DMS153 treated with DMSO at 0.1 percent for 48 hours (cell line): ENCODE measurements at regions not wholly inside any gene's neighbourhood (a gene's known extent, or its start where the extent isn't known, plus 50 kb on each side); places are given as distances from the start of the nearest gene placed in this dataset.

Source experiments
- DNase-seq: peaks from one replicate; lab custom pipeline; 2025; ENCODE audit not compliant: unreplicated experiment; lab: John Stamatoyannopoulos, UW

- no peak for DNase-seq
Measured at GRCh38 chr11:128116447-128116846, 470.9 kb downstream of the ETS1 start.

DNA sequence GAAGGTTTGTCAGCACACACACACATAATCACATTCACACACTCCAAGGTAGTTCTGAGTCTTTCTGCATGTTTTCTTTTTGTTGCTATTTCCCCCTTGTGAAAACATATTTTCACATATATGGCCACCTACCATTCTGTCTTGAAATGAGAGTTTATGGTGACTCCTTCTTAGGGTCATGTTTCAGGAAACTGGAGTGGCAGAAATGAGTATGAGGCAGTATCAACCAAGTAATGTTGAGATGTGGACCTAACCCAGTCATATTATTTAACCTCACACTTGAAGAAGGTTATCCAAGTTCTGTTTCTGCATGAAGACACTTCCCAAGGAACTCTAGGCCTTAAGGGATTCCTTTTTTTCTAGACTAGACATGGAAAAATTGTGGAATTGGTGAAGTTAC is 481.4 kb downstream of the ETS1 start:
- DNase-seq, result no peak

GRCh38 chr11:128105511-128105910 is 481.8 kb downstream of the ETS1 start:
- no peak for DNase-seq

DNA sequence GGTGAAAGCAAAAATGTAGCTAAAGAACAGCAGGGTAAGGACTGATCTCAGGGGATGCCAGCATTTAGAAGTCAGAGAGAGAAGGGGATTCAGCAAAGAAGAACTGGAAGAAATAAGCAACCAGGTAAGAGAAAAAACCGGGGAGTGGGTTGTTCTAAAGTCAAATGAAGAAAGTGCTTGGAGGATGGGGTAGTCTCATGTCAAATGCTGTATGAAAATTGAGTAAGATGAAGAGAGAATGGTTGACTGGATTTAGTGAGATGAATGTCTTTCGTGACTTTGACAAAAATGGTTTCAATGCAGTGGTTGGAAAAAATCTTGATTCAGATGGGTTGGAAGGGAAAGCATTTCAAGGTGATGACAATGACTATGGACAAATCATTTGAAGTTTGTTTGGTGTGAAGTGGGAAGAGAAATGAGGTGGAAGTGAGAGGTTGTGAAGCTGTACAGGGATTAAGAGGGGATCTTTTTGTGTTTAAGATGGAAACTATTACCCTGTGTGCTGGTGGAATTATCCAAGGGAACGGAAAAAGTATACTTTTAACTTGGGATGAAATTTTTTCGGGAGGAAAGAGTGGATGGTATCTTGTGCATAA is 484.0 kb downstream of the ETS1 start:
- no peak for DNase-seq

DNA sequence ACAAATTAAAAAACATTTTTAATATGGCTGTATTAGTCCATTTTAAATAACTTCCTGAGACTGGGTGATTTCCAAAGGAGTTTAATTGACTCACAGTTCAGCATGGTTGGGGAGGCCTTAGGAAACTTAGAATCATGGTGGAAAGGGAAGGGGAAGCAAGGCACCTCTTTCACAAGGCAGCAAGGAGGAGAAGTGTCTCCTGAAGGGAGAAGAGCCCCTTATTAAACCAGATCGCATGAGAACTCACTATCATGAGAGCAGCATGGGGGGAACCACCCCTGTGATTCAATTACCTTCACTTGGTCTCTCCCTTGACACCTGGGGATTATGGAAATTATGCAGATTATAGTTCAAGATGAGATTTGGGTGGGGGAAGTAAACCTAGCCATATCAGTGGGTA is 488.6 kb downstream of the ETS1 start:
- DNase-seq, result no peak

- no peak for DNase-seq
Measured at GRCh38 chr11:128095466-128095981, 491.8 kb downstream of the ETS1 start.

DNA sequence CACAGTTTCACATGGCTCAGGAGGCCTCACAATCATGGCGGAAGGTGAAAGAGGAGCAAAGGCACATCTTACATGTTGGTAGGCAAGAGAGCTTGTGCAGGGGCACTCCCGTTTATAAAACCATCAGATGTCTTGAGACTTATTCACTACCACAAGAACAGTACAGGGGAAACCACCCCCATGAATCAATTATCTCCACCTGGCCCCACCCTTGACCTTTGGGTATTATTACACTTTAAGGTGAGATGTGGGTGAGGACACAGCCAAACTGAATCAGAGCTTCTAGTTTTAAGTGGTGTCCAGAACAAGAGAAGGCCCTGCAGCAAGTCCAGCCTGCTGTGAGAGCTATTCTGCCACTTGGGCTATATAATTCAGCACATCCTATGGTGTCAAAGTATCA is 493.7 kb downstream of the ETS1 start:
- no peak for DNase-seq

GRCh38 chr11:128089962-128090361 is 497.4 kb downstream of the ETS1 start:
- no peak for DNase-seq

DNA sequence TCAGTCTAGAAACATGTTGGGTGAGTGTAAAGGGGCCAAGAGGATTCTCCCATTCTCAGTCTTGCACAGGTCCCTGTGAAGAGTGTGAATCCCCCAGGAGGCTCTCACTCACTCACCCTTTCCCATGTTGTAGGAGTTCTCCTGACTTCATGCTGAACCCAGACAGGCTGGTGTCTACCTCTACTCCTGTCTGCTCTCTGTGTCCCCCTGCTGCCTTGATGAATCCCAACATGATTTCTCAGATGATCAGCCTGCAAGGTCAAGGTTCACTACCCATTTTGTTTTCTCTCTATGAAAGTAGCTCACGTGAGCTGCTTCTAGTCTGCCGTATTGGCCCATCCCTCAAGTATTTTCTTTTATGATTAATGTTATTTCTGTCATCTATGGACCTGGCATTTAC is 500.6 kb downstream of the ETS1 start:
- no peak for DNase-seq

DNA sequence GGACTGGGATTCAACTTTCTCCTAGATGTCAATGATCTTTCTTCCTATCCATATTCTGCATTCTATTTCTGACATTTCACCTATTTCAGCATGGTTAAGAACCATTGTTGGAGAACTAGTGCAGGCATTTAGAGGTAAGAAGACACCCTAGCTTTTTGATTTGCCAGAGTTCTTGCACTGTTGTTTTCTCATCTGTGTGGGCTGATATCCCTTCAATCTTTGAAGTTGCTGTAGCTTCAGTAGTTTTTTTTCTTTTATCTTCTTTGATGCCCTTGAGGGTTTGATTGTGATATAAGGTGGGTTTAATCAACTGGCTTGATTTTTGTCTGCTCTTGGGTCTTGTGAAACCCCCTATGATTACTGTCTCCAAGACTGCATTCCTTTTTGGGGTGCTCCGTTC is 502.1 kb downstream of the ETS1 start:
- DNase-seq, result no peak

DNA sequence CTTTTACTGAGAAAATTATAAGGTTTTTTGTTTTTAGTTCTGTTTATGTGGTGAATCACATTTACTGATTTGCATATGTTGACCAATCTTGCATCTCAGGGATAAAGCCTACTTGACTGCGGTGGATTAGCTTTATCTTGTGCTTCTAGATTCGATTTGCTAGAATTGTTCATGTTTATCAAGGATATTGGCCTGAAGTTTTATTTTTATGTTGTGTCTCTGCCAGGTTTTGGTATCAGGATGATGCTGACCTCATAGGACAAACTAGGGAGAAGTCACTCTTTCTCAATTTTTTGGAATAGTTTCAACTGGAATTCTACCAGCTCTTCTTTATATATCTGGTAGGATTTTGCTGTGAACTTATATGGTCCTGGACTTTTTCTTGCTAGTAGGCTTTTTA is 504.8 kb downstream of the ETS1 start:
- DNase-seq, result no peak

DNA sequence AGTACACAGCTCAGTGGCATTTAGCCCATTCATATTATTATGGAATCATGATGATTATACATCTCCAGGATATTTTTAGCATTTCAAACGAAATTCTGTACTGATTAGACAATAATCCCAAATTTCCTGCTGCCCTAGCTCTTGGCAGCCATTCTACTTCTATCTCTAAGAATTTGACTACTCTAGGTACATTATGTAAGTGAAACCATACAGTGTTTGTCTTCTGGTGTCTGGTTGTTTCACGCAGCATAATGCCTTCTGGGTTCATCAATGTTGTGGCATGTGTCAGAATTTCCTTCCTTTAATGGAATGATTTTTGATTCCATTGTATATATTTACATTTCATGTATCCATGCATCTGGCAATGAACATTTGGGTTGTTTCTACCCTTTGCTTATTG is 517.7 kb downstream of the ETS1 start:
- no peak for DNase-seq

DNA sequence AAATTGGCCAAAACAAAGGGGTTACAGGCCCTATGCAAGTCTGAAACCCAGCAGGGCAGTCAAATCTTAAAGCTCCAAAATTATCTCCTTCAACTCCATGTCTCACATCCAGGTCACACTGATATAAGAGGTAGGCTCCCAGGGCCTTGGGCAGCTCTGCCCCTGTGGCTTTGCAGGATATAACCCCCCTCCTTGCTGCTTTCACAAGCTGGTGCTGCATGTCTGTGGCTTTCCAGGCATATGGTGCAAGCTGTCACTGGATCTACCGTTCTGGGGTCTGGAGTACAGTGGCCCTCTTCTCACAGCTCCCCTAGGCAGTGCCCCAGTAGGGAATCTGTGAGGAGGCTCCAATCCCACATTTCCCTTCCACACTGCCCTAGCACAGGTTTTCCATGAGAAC is 519.6 kb downstream of the ETS1 start:
- DNase-seq, result no peak

- no peak for DNase-seq
Measured at GRCh38 chr11:128066399-128066798, 521.0 kb downstream of the ETS1 start.

DNA sequence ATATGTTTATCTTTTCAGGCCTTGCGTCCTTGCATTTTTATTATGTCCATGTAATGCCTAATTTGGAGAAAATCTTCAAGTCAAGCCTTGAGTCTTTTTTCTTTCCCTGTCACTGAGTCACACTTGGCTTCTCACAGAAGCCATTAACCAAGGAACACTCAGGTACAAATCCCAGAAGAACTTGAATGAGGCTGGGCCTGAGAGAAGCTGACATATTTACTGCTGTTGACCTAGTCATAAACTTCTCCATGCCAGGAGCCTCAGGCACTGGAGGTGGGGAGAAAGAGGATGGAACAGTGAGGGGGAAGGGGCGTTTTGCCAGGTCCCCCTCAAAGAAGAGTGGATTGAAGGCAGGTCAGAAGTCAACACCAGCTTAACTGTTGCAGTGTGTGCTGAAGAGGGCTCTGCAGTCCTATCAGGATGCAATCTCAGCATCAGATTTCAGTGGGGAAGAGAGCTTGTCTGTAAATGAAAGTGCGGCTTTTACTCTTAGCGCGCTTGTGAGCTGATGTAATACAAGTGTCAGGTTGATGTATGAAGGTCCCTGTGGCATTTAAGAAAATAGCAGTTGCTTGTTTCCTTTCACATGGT is 526.0 kb downstream of the ETS1 start:
- peak; percentile 68 for DNase-seq

DNA sequence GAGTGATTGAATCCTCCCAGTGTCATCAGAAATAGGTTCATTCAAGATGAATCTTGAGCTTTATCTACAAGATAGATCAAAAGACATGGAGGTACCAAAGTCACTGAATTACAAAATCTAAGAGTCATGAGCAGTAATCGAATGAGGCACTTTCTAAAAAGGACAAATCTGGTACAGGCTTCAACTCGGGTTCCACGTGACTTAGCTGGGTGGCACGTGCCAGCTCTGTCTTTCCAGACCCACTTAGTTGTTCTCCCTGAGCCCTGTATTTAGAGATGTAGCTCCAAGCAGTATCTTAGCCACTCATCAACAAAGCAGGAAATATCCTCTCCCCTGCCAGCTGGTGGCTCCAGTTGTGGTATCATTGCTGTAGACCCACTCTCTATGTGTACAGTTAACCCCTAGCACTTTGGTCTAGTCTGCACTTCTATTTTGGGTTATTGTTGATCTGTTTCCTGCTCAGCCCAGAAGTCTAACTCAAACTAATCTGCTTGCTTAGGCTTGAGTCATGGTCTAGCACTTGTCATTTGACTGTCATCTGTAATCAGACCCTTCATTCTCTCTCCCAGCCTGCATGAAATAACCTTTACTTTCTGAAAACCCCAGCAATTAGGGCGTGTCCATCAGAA is 528.7 kb downstream of the ETS1 start:
- DNase-seq, result no peak

- DNase-seq, result no peak
Measured at GRCh38 chr11:128057786-128058395, 529.5 kb downstream of the ETS1 start.

DNA sequence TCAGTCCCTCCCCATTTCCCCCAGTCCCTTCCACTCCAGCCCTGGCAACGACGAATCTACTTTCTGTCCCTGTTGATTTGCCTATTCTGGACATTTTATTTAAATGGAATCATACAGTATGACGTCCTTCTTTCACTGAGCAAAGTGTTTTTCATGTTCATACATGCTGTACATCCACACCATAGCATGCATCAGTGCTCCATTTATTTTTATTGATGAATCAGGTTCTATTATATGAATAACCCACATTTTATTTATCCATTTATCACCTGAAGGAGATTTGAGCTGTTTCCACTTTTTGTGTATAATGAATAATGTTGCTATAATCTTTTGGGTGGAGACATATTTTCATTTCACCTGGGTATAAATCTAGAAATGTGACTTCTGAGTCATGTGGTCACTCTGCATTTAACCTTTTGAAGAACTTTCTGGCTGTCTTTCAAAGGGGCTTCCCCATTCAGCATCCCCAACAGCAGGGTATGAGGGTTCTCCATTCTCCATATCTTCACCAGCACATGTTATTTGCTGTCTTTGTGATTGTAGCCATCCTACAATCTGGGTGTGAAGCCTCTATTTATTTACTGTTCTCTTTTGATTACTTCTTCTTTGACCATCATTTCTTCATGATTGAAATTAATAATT is 531.7 kb downstream of the ETS1 start:
- DNase-seq, result no peak

GRCh38 chr11:128053981-128054931 is 533.1 kb downstream of the ETS1 start:
- peak; percentile 16 for DNase-seq

- DNase-seq, result peak; percentile 72
Measured at GRCh38 chr11:128052912-128053641, 534.3 kb downstream of the ETS1 start.
